ENCODE measurements at regions not wholly inside any gene's neighbourhood (a gene's known extent, or its start where the extent isn't known, plus 50 kb on each side); places are given as distances from the start of the nearest gene placed in this dataset.

DNA sequence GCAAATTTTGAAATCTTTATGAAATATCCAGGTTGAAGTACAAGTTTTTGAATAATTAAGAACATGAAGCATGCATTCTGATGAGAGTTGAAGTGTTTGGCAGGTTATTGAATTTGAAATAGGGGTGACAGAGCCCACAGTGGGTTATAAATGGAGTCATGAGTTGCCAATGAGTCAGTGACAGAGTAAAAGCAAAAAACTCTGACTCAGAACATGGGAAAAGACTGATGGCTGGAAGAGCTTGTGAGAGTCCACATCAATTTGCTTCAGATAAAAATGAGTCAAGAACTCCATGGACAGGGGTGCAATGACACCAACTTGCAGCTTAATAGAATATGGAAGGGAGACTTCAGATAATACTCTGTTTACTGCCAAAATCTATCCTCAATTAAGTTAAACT, 105.3 kb downstream of the SLC6A15 start:
- no peak for DNase-seq
- Histone ChIP-seq H3K36me3 (ENCODE audit: insufficient read depth, low read length) (no peaks in the 10 kb centered on the region), H3K9me2 (replicated peaks; ENCODE audit: insufficient read depth, low read length) (no peaks in the 10 kb centered on the region), H3K9me3 (ENCODE audit: low read length) (peaks cover 6% of the 10 kb centered on the region), H3K79me2 (ENCODE audit: low read length) (no peaks in the 10 kb centered on the region), H3K27me3 (ENCODE audit: low read length) (no peaks in the 10 kb centered on the region), H3K4me3 (ENCODE audit: low read length) (no peak overlapping the region), H3K4me1 (ENCODE audit: low read length) (no peaks in the 10 kb centered on the region), H3K4me2 (ENCODE audit: low read depth, low read length, poor library complexity, severe bottlenecking) (no peak overlapping the region), H2AFZ (ENCODE audit: low read length) (no peak overlapping the region), H3K9ac (ENCODE audit: low read length) (no peak overlapping the region), H4K20me1 (ENCODE audit: insufficient read depth, low read depth, low read length) (no peaks in the 10 kb centered on the region), H3K27ac (ENCODE audit: low read length) (no peak overlapping the region)

DNA sequence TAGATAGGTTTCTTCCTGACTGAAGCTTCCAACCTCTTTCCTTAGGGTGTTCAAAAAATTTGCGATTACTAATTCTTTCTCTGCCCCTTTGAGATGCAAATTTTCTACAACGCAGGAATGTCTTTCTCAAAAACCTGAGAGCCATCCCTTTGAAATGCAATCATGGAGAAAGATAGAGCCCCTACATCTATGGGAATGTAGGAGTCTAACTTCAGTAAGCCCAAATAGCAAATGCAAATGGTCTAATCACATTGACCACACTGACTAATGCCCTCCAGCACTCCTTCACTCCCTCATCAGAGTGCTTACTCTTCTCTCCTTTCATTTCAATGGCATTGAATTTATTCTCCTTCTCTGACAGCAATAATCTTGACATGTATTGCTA, 107.1 kb downstream of the SLC6A15 start:
- H3K36me3 ChIP-seq (ENCODE audit: insufficient read depth, low read length) = no peaks in the 10 kb centered on the region
- no peaks in the 10 kb centered on the region for H3K4me1 ChIP-seq (ENCODE audit: low read length)

DNA sequence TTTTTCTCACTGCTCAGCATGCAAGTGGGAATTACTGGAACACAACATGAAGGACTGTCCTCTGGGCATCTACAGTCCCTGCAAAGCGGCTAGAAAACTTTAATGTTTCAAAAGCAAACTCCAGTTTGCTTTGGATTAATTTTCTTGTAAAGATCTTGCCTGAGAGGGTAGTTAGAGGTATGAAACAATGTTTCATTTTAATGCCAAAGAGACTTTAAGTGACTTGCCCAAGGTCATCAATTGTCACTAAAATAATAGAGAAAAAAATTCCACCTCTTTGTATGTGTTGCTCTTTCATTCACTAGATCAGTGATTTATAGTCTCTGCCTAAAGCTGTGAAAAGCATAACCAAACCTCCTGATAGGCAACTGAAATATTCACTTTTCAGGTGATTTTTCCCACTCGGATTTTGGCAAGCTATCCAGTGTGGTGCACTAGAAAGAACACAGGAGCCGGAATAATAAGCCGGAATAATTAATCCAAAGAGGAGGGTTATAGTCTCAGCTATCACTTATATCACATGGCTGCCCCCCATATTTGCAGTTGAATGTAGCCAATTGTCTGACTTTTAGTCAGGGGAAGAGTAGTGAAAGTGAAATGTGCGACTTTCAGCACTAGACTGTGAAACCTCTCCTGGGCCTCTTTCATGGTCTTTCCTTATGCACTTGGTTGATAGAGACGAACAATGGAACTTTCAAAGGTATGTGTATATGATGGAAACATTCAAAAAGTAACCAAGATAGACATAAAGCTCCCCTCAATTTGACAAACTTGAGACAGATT, 107.7 kb downstream of the SLC6A15 start:
- no peaks in the 10 kb centered on the region for H3K36me3 ChIP-seq (ENCODE audit: insufficient read depth, low read length)
- no peaks in the 10 kb centered on the region for H3K4me1 ChIP-seq (ENCODE audit: low read length)
- H3K4me2 ChIP-seq (ENCODE audit: low read depth, low read length, poor library complexity, severe bottlenecking) = no peak overlapping the region
- no peak overlapping the region for H3K27ac ChIP-seq (ENCODE audit: low read length)
- no peaks in the 10 kb centered on the region for H4K20me1 ChIP-seq (ENCODE audit: insufficient read depth, low read depth, low read length)
- H3K9ac ChIP-seq (ENCODE audit: low read length) = no peak overlapping the region
- H2AFZ ChIP-seq (ENCODE audit: low read length) = no peak overlapping the region
- no peak overlapping the region for H3K4me3 ChIP-seq (ENCODE audit: low read length)
- H3K79me2 ChIP-seq (ENCODE audit: low read length) = no peaks in the 10 kb centered on the region
- no peaks in the 10 kb centered on the region for H3K9me2 ChIP-seq (replicated peaks; ENCODE audit: insufficient read depth, low read length)
- DNase-seq = no peak
- H3K9me3 ChIP-seq (ENCODE audit: low read length) = peaks cover 3% of the 10 kb centered on the region
- H3K27me3 ChIP-seq (ENCODE audit: low read length) = no peaks in the 10 kb centered on the region

More for the DNA sequence above, 107.1 kb downstream of the SLC6A15 start:
- Histone ChIP-seq H4K20me1 (ENCODE audit: insufficient read depth, low read depth, low read length) (no peaks in the 10 kb centered on the region), H3K27me3 (ENCODE audit: low read length) (no peaks in the 10 kb centered on the region), H2AFZ (ENCODE audit: low read length) (no peak overlapping the region), H3K9me3 (ENCODE audit: low read length) (peaks cover 3% of the 10 kb centered on the region; the same call in 1 of the 2 replicates), H3K4me3 (ENCODE audit: low read length) (no peak overlapping the region), H3K9me2 (replicated peaks; ENCODE audit: insufficient read depth, low read length) (no peaks in the 10 kb centered on the region), H3K9ac (ENCODE audit: low read length) (no peak overlapping the region), H3K27ac (ENCODE audit: low read length) (no peak overlapping the region), H3K79me2 (ENCODE audit: low read length) (no peaks in the 10 kb centered on the region), H3K4me2 (ENCODE audit: low read depth, low read length, poor library complexity, severe bottlenecking) (no peak overlapping the region)
- DNase-seq = no peak

DNA sequence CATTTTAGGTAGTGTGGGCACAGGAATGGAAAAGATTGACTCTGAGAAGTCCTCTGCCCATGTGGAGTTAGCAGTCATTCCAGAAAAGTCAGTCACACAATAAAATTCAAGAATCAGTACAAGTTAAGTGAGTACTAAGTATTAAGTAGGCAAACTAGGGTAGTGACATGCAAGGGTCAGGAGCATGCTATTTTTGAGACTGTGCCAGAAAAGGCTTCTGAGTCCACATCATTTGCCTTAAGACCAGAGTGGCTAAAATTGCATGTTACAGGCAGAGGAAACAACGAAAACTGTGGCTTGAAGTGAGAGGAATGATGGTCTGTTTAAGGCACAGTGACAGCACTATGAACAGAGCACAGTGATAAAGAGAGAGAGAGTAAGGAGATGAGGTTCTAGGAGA, 108.9 kb downstream of the SLC6A15 start:
- DNase-seq = no peak
- Histone ChIP-seq H3K4me2 (ENCODE audit: low read depth, low read length, poor library complexity, severe bottlenecking) (no peak overlapping the region), H3K9ac (ENCODE audit: low read length) (no peak overlapping the region), H3K9me2 (replicated peaks; ENCODE audit: insufficient read depth, low read length) (no peaks in the 10 kb centered on the region), H3K4me3 (ENCODE audit: low read length) (no peak overlapping the region), H4K20me1 (ENCODE audit: insufficient read depth, low read depth, low read length) (no peaks in the 10 kb centered on the region), H3K4me1 (ENCODE audit: low read length) (no peaks in the 10 kb centered on the region), H3K27me3 (ENCODE audit: low read length) (no peaks in the 10 kb centered on the region), H3K36me3 (ENCODE audit: insufficient read depth, low read length) (no peaks in the 10 kb centered on the region), H3K79me2 (ENCODE audit: low read length) (no peaks in the 10 kb centered on the region), H3K27ac (ENCODE audit: low read length) (no peak overlapping the region), H3K9me3 (ENCODE audit: low read length) (peaks cover 7% of the 10 kb centered on the region), H2AFZ (ENCODE audit: low read length) (no peak overlapping the region)

DNA sequence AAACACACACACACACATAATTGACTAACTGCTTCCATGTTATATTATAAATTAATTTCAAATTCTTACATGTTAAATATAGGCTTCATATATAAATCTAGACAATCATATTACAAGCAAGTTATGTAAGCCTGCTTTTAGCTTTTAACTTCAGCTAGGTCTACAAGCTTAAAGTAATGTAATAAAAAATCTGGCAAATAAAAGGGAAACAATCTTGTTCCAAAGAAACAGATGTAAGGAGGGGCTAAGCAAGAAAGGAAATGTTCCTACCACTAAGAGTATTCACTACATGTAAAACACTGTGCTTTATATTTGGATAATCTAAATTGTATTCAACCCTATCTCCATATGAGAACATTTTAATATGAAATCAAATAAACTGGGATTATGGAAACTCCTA, 110.4 kb downstream of the SLC6A15 start:
- no peaks in the 10 kb centered on the region for H3K27me3 ChIP-seq (ENCODE audit: low read length)
- no peaks in the 10 kb centered on the region for H3K9me2 ChIP-seq (replicated peaks; ENCODE audit: insufficient read depth, low read length)
- H3K4me1 ChIP-seq (ENCODE audit: low read length) = no peaks in the 10 kb centered on the region
- H3K36me3 ChIP-seq (ENCODE audit: insufficient read depth, low read length) = no peaks in the 10 kb centered on the region
- no peaks in the 10 kb centered on the region for H3K79me2 ChIP-seq (ENCODE audit: low read length)
- H4K20me1 ChIP-seq (ENCODE audit: insufficient read depth, low read depth, low read length) = no peaks in the 10 kb centered on the region
- H2AFZ ChIP-seq (ENCODE audit: low read length) = no peak overlapping the region
- no peak overlapping the region for H3K9ac ChIP-seq (ENCODE audit: low read length)
- no peak overlapping the region for H3K27ac ChIP-seq (ENCODE audit: low read length)
- H3K9me3 ChIP-seq (ENCODE audit: low read length) = peaks cover 7% of the 10 kb centered on the region
- no peak overlapping the region for H3K4me3 ChIP-seq (ENCODE audit: low read length)
- no peak overlapping the region for H3K4me2 ChIP-seq (ENCODE audit: low read depth, low read length, poor library complexity, severe bottlenecking)
- no peak for DNase-seq

DNA sequence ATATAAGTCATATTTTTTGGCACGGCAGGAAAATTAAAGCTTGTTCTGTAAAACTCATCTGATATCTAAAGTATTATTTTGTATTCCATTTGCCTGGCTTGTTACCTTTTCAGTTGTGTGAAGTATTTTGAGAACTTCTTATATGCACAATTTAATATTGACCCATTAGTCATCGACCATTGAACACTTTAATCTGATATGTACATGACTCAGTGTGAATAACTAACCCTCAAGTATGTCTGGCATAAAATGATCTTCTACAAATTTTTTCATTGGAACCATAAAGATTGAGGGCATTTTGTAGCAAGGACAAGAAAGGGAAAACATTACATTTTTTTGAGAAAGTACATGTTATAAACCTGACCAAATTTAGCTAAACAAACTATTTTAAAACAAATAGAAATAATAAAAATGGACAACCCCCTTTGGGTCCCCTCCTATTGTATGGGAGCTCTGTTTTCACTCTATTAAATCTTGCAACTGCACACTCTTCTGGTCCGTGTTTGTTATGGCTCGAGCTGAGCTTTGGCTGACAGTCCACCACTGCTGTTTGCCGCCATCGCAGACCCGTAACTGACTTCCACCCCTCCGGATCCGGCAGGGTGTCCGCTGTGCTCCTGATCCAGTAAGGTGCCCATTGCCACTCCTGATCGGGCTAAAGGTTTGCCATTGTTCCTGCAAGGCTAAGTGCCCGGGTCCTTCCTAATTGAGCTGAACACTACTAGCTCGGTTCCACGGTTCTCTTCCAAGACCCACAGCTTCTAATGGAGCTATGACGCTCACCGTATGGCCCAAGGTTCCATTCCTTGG, 118.8 kb downstream of the SLC6A15 start:
- Histone ChIP-seq H3K27me3 (ENCODE audit: low read length) (no peaks in the 10 kb centered on the region), H3K4me1 (ENCODE audit: low read length) (no peaks in the 10 kb centered on the region), H3K27ac (ENCODE audit: low read length) (no peak overlapping the region), H3K4me3 (ENCODE audit: low read length) (no peak overlapping the region), H2AFZ (ENCODE audit: low read length) (no peak overlapping the region), H3K9me3 (ENCODE audit: low read length) (peaks cover 23% of the 10 kb centered on the region; the same call in 1 of the 2 replicates), H3K9ac (ENCODE audit: low read length) (no peak overlapping the region), H3K36me3 (ENCODE audit: insufficient read depth, low read length) (no peaks in the 10 kb centered on the region), H3K9me2 (replicated peaks; ENCODE audit: insufficient read depth, low read length) (no peaks in the 10 kb centered on the region), H3K79me2 (ENCODE audit: low read length) (no peaks in the 10 kb centered on the region), H3K4me2 (ENCODE audit: low read depth, low read length, poor library complexity, severe bottlenecking) (no peak overlapping the region), H4K20me1 (ENCODE audit: insufficient read depth, low read depth, low read length) (no peaks in the 10 kb centered on the region)
- DNase-seq = no peak

DNA sequence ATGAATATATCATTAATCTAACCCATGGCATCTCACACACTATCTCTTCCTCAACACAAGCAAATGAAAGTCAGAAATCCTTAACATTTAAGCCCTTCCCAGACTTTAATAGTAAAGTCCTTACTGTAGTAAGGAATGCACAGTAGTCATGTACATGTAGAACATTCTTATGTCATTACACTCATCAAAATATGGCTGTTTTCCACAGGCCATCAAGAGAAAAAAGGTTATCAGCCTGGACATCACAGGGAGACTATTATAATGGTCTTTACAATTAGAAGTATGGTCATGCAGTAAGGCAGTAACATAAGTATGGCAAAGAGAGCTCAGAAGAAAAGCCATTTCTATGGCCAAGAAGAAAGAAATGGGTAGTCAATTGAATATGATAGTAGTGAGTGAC, 121.2 kb downstream of the SLC6A15 start:
- H4K20me1 ChIP-seq (ENCODE audit: insufficient read depth, low read depth, low read length) = no peaks in the 10 kb centered on the region
- H3K4me1 ChIP-seq (ENCODE audit: low read length) = no peaks in the 10 kb centered on the region
- no peak overlapping the region for H3K9ac ChIP-seq (ENCODE audit: low read length)
- no peaks in the 10 kb centered on the region for H3K27me3 ChIP-seq (ENCODE audit: low read length)
- no peak overlapping the region for H3K4me3 ChIP-seq (ENCODE audit: low read length)
- H3K79me2 ChIP-seq (ENCODE audit: low read length) = no peaks in the 10 kb centered on the region
- DNase-seq = no peak
- H3K36me3 ChIP-seq (ENCODE audit: insufficient read depth, low read length) = no peaks in the 10 kb centered on the region
- H3K9me2 ChIP-seq (replicated peaks; ENCODE audit: insufficient read depth, low read length) = no peaks in the 10 kb centered on the region
- no peak overlapping the region for H3K27ac ChIP-seq (ENCODE audit: low read length)
- no peak overlapping the region for H2AFZ ChIP-seq (ENCODE audit: low read length)
- H3K9me3 ChIP-seq (ENCODE audit: low read length) = peaks cover 23% of the 10 kb centered on the region; the same call in 1 of the 2 replicates
- H3K4me2 ChIP-seq (ENCODE audit: low read depth, low read length, poor library complexity, severe bottlenecking) = no peak overlapping the region

DNA sequence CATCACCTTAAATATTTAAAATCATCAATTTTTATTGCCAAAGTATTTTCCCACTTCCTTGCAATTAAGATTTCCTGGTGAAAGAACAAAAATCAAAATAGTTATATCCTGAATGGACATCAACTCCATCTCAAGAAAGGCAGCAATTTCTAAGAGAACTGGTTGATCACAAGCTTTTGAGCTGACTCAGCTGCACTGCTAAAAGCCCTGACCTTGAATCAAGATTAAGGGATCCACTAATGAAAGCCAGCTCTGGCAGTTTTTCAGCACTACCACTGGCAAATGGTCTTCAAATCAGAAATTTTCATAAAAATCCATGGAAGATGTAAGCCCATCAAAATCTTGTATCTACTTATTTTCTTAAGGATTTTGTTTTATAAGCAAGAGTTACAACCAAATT, 123.4 kb downstream of the SLC6A15 start:
- DNase-seq = no peak
- H2AFZ ChIP-seq (ENCODE audit: low read length) = no peak overlapping the region
- no peaks in the 10 kb centered on the region for H3K79me2 ChIP-seq (ENCODE audit: low read length)
- H3K9ac ChIP-seq (ENCODE audit: low read length) = no peak overlapping the region
- no peaks in the 10 kb centered on the region for H3K27me3 ChIP-seq (ENCODE audit: low read length)
- H3K27ac ChIP-seq (ENCODE audit: low read length) = no peak overlapping the region
- H3K4me2 ChIP-seq (ENCODE audit: low read depth, low read length, poor library complexity, severe bottlenecking) = no peak overlapping the region
- H3K4me3 ChIP-seq (ENCODE audit: low read length) = no peak overlapping the region
- no peaks in the 10 kb centered on the region for H3K36me3 ChIP-seq (ENCODE audit: insufficient read depth, low read length)
- no peaks in the 10 kb centered on the region for H3K9me2 ChIP-seq (replicated peaks; ENCODE audit: insufficient read depth, low read length)
- H3K4me1 ChIP-seq (ENCODE audit: low read length) = no peaks in the 10 kb centered on the region
- H3K9me3 ChIP-seq (ENCODE audit: low read length) = peaks cover 26% of the 10 kb centered on the region
- H4K20me1 ChIP-seq (ENCODE audit: insufficient read depth, low read depth, low read length) = no peaks in the 10 kb centered on the region
